GM21367 (cell line): ENCODE measurements at regions not wholly inside any gene's neighbourhood (a gene's known extent, or its start where the extent isn't known, plus 50 kb on each side); places are given as distances from the start of the nearest gene placed in this dataset.
"Not testable (repeated sequence)": the region's sequence is repeated elsewhere in the genome, so short reads cannot be mapped to it uniquely, and the experiment has no call there.

Source experiments
- ATAC-seq: cut with Tn5 transposase; IDR thresholded peaks from one replicate; pipeline ENCODE4 v1.9.1; 2021; ENCODE audit not compliant: unreplicated experiment

DNA sequence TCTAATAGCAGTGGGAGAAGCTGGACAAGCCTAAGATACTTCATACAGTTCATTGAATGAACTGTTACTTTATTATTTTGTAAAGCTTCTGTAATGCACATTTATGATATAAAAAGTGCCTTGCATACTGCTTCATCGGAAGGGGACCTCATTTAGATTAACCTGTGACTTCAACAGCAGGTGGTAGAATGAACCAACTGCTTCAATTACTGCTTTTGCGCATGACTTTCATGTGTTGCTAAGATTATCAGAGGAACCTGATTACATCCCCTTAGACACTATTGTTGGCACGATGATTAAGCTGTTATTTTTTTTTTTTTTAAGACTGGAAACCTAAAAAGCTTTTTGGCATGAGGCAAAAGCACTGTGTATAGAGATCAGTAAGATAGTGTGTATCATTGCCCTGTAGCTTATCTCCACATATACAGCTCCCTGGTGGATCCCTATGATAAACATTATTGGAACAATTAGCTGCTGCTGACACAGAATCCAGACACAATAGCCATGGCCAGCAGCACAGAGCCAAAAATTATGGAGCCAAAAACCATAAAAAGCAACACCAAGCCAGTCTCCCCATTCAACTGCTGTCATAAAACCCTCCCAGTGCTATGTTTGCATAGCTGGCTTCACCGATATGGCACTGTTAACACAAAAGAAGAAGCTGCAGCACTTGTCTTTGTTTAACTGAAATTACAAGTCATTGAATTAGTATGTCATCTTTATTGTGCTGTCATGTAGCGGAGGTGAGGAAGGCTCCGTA is 731.6 kb upstream of the MMS22L start:
- ATAC-seq: no peak

- ATAC-seq: no peak
Measured at GRCh38 chr6:98016565-98016964, 733.5 kb upstream of the MMS22L start.

GRCh38 chr6:98020222-98020621 is 737.2 kb upstream of the MMS22L start:
- no peak for ATAC-seq

- no peak for ATAC-seq
Measured at GRCh38 chr6:98024359-98024758, 741.3 kb upstream of the MMS22L start.

DNA sequence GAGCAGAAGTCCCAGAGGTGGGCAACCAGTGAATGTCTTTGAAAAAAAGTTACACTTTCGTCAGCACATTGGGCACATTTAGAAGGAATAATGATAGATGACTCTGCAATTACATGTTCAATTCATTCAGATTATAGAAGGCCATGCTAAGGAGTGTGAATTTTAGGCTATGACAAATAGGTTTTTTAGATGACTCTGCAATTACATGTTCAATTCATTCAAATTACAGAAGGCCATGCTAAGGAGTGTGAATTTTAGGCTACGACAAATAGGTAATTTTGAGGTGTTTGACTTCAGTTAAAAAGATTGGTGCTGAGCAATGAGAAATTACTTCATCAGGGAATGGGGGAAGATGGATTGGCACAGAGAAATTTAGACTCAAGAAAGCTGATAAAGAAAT is 744.9 kb upstream of the MMS22L start:
- no peak for ATAC-seq

GRCh38 chr6:98033617-98034016 is 750.6 kb upstream of the MMS22L start:
- ATAC-seq: no peak

GRCh38 chr6:98036344-98036923 is 753.4 kb upstream of the MMS22L start:
- no peak for ATAC-seq

DNA sequence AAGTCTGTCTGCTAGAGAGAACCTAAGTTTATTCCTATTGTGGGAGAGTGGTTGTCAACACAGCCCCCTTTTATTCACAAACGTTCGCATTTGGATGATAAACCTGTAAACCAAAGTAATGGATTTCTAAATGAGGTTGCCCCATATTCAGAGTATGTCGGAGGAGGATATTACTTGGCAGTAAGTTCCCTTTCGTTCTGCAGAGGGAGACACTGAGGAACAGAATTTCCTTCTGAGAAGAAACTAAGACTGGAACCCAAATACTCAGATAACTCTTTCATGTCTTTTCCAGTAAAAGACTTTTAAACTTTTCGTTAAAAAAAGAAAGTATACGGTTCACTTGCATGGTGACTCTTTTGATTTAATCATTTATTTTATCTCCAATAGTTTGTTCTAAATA is 754.6 kb upstream of the MMS22L start:
- ATAC-seq: no peak

GRCh38 chr6:98039443-98039842 is 756.4 kb upstream of the MMS22L start:
- ATAC-seq: no peak

GRCh38 chr6:98039904-98040607 is 757.0 kb upstream of the MMS22L start:
- no peak for ATAC-seq

GRCh38 chr6:98041056-98041455 is 758.0 kb upstream of the MMS22L start:
- no peak for ATAC-seq

- no peak for ATAC-seq
Measured at GRCh38 chr6:98041921-98042320, 758.9 kb upstream of the MMS22L start.

- no peak for ATAC-seq
Measured at GRCh38 chr6:98044151-98044561, 761.1 kb upstream of the MMS22L start.

DNA sequence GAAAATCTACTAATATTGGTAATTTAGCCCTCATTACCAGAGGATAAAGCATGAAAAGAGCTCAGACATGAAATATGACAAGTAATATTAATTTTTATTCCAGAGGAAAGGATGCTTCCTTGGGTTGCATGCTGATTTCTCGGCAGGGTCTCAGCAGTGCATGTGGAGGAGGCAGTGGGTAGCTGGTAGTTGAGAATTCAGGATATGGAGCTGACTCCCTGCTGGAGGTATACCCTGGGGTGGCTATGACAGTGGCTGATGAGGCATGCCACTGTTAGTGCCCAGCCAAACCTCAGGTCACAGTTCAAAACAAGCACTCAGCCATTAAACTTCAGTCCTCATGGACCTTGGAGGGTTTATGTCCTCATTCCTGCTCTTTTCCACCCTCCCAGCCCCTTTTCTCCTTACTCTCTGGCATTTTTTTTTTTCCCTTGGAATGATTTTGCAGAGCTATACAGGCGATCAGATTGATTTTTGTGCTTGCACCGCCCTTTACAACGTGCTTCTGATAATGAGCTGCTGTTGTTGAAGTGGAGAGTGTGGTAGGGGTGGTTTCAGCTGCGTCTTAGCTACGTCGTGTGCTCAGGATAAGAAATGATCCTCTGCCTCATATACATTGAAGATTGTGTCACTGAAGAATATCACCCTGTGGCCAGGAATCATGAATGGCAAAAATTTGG is 761.9 kb upstream of the MMS22L start:
- no peak for ATAC-seq

GRCh38 chr6:98047164-98047563 is 764.1 kb upstream of the MMS22L start:
- ATAC-seq: no peak

DNA sequence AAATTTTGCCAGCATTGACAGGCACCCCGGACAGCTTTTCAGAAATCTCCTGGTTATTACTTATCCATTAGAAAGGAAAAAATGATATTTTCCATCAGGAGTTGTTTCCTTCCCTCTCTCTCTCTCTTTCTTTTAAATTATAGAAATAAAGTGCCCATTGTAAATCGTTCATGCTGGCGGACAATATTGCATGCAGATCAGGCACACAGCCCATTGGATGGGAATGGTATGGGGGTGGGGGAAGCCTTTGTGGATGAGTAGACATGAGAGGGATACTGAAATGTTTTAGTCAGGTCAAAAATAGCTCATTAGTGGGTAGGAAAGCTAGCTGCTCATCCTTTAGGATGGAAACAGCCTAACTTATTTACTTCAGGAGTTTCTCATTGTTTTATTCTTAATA is 764.9 kb upstream of the MMS22L start:
- no peak for ATAC-seq

DNA sequence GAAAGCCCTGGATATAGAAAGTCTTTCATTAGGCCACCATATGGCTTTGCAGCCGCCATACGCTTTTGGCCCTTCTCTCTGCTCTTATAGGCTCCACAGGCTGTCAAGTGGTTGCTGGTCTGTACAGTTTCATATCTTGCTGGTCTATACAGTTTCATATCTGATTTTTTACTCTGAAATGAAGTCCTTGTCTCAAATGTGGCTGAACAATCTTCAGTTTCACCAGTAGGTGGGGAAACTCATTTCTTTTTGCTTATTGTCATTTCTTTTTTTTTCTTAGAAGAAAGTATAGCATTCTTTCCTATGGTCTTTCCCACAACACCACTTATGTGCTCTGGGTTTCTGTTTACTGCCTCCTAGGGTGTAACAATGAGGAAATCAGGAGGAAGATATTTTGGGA is 771.4 kb upstream of the MMS22L start:
- ATAC-seq: no peak

GRCh38 chr6:98056955-98057354 is 773.9 kb upstream of the MMS22L start:
- no peak for ATAC-seq

- no peak for ATAC-seq
Measured at GRCh38 chr6:98067375-98067774, 767.0 kb upstream of the POU3F2 start.

DNA sequence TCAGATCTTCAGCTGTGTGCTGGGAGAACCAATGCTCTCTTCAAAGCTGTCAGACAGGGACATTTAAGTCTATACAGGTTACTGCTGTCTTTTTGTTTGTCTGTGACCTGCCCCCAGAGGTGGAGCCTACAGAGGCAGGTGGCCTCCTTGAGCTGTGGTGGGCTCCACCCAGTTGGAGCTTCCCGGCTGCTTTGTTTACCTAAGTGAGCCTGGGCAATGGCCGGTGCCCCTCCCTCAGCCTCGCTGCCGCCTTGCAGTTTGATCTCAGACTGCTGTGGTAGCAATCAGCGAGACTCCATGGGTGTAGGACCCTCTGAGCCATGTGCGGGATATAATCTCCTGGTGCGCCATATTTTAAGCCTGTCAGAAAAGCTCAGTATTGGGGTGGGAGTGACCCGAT is 745.8 kb upstream of the POU3F2 start:
- ATAC-seq: not testable (repeated sequence)

DNA sequence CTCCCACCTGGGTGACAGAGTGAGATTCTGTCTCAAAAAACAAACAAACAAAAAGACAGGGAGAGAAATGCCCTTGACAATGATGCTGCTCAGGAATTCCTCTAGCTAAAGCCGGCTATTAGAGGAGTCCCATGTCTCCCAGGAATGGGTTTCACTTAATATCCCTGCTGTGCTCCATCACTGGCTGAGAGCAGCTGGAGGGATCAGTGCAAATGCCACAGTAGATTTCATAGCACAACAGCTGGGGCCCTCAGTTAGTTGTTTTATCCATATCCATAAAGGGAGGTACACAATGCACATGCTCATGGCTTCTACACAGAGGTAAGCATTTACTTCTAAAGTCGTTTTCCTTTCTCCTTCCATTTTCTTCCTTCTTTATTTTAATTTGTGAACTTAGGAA is 742.0 kb upstream of the POU3F2 start:
- no peak for ATAC-seq

GRCh38 chr6:98094696-98095095 is 739.7 kb upstream of the POU3F2 start:
- ATAC-seq: no peak
